A549 (cell line): ENCODE measurements at regions not wholly inside any gene's neighbourhood (a gene's known extent, or its start where the extent isn't known, plus 50 kb on each side); places are given as distances from the start of the nearest gene placed in this dataset.

ENCODE experiments used
- ATAC-seq, 2 experiments: fragments of 200-7000 bp in 1 of 2; fragments of >200 bp in 1 of 2; cut with Nextera tagmentation in 1 of 2; cut with Tn5 transposase in 1 of 2; 3 replicates each; pipeline versions ENCODE4 v1.8.0 to v1.9.1; 2018 to 2020; ENCODE audit warnings: mild to moderate bottlenecking in 1 of 2, moderate library complexity in 1 of 2
- CTCF ChIA-PET: fragments of 300-600 bp; sonication (Branson Sonifier 250); formaldehyde crosslinking; extraction: SDS; loops from one replicate; lab custom pipeline; 2021; ENCODE audit warnings: antibody characterized with exemption, inconsistent platforms; lab: Yijun Ruan, JAX
- POLR2A ChIA-PET: fragments of 350-600 bp; formaldehyde crosslinking; extraction: SDS; loops from one replicate; lab custom pipeline; 2021; ENCODE audit warnings: antibody characterized with exemption, inconsistent platforms; lab: Yijun Ruan, JAX
- DNase-seq, 2 experiments: peaks; one replicate each; pipeline versions ENCODE4 v3.0.0 to v3.0.0-alpha.2; 2011 to 2016; ENCODE audit warnings: low read depth in 1 of 2, low spot score in 1 of 2
- FAIRE-seq: peaks from 2 replicates; lab custom pipeline; 2011; peaks lifted over from hg19 to GRCh38; lab: Jason Lieb, UNC
- H3K27ac ChIP-seq, 2 experiments: fragments of >200 bp; sonication (Bioruptor Twin); formaldehyde crosslinking; 3 replicates each; pipeline ENCODE4 v1.5.1; 2016 to 2017
- H3K4me1 ChIP-seq: fragments of >200 bp; sonication (Bioruptor Twin); formaldehyde crosslinking; 3 replicates; pipeline ENCODE4 v1.6.1; 2016
- H3K4me2 ChIP-seq: fragments of >200 bp; sonication (Bioruptor Twin); formaldehyde crosslinking; 3 replicates; pipeline ENCODE4 v1.6.1; 2016
- H3K4me3 ChIP-seq: fragments of >200 bp; sonication (Bioruptor Twin); formaldehyde crosslinking; 3 replicates; pipeline ENCODE4 v1.5.1; 2016
- H3K9me3 ChIP-seq: fragments of >200 bp; sonication (Bioruptor Twin); formaldehyde crosslinking; 3 replicates; pipeline ENCODE4 v1.6.1; 2016
- BHLHE40 ChIP-seq: IDR thresholded peaks from 2 replicates; pipeline ENCODE4 v1.6.1; 2012; ENCODE audit warnings: low read depth, low read length, inconsistent platforms
- CTCF ChIP-seq: fragments of >200 bp; sonication (Bioruptor Twin); formaldehyde crosslinking; IDR thresholded peaks from 3 replicates; pipeline ENCODE4 v1.5.1; 2016
- ELK1 ChIP-seq: fragments of 150-350 bp; IDR thresholded peaks from 2 replicates; pipeline ENCODE4 v1.6.1; 2014; ENCODE audit warnings: low read depth, mild to moderate bottlenecking, low read length
- EP300 ChIP-seq, 2 experiments: fragments of >200 bp; sonication (Bioruptor Twin); formaldehyde crosslinking; IDR thresholded peaks; 2 replicates in 1 of 2; 3 replicates in 1 of 2; pipeline ENCODE4 v1.6.1; 2016 to 2017
- FOSB ChIP-seq: fragments of 250-450 bp; sonication (Bioruptor Pico); IDR thresholded peaks from 2 replicates; pipeline ENCODE4 v1.5.0; 2020; ENCODE audit warnings: mild to moderate bottlenecking, moderate library complexity
- FOXS1 ChIP-seq: fragments of 250-450 bp; sonication (Bioruptor Pico); IDR thresholded peaks from 2 replicates; pipeline ENCODE4 v1.5.0; 2020; ENCODE audit warnings: mild to moderate bottlenecking, moderate library complexity
- HDAC2 ChIP-seq: fragments of 200-600 bp; sonication (generic); IDR thresholded peaks from 2 replicates; pipeline ENCODE4 v1.6.1; 2016
- HOXB5 ChIP-seq: fragments of 250-450 bp; sonication (Bioruptor Pico); IDR thresholded peaks from 2 replicates; pipeline ENCODE4 v1.5.0; 2020; ENCODE audit warnings: mild to moderate bottlenecking, moderate library complexity
- KDM1A ChIP-seq: fragments of 200-600 bp; sonication (generic); IDR thresholded peaks from 2 replicates; pipeline ENCODE4 v1.6.1; 2016; ENCODE audit warnings: low read depth, mild to moderate bottlenecking
- KDM5A ChIP-seq: fragments of 200-600 bp; sonication (generic); IDR thresholded peaks from 2 replicates; pipeline ENCODE4 v1.6.1; 2016; ENCODE audit warnings: antibody characterized with exemption, mild to moderate bottlenecking
- MYC ChIP-seq: IDR thresholded peaks from 2 replicates; pipeline ENCODE4 v1.6.1; 2012; ENCODE audit warnings: mild to moderate bottlenecking, inconsistent platforms, low read length, improper control_type of control experiment, borderline replicate concordance
- NFE2L2 ChIP-seq: fragments of 150-350 bp; conservative IDR thresholded peaks from 2 replicates; pipeline ENCODE4 v1.6.1; 2014; ENCODE audit warnings: low read length
- NPAS2 ChIP-seq: fragments of 250-450 bp; sonication (Bioruptor Pico); IDR thresholded peaks from 2 replicates; pipeline ENCODE4 v1.8.0; 2022; ENCODE audit warnings: mild to moderate bottlenecking, moderate library complexity, borderline replicate concordance
- PHF8 ChIP-seq: fragments of 200-600 bp; sonication (generic); IDR thresholded peaks from 2 replicates; pipeline ENCODE4 v1.6.1; 2016; ENCODE audit warnings: low read depth, mild to moderate bottlenecking, antibody characterized with exemption, moderate library complexity, borderline replicate concordance
- RARB ChIP-seq: fragments of 250-450 bp; sonication (Bioruptor Pico); IDR thresholded peaks from 2 replicates; pipeline ENCODE4 v1.8.0; 2021; ENCODE audit warnings: mild to moderate bottlenecking, moderate library complexity
- RFX5 ChIP-seq: fragments of 450-650 bp; IDR thresholded peaks from 2 replicates; pipeline ENCODE4 v1.7.1; 2014; ENCODE audit warnings: antibody characterized with exemption, mild to moderate bottlenecking, moderate library complexity
- SMC3 ChIP-seq: fragments of >200 bp; sonication (Bioruptor Twin); formaldehyde crosslinking; IDR thresholded peaks from 3 replicates; pipeline ENCODE4 v1.6.1; 2018; ENCODE audit warnings: inconsistent platforms
- SREBF2 ChIP-seq: fragments of 450-650 bp; IDR thresholded peaks from 2 replicates; pipeline ENCODE4 v1.6.1; 2014; ENCODE audit warnings: mild to moderate bottlenecking, moderate library complexity
- TFCP2L1 ChIP-seq: fragments of 250-450 bp; sonication (Bioruptor Pico); IDR thresholded peaks from 2 replicates; pipeline ENCODE4 v1.5.0; 2021; ENCODE audit warnings: mild to moderate bottlenecking
- ZC3H11A ChIP-seq: fragments of 450-650 bp; IDR thresholded peaks from 2 replicates; pipeline ENCODE4 v1.6.1; 2014; ENCODE audit warnings: antibody characterized with exemption, mild to moderate bottlenecking
- ZFP36 ChIP-seq: fragments of 450-650 bp; IDR thresholded peaks from 2 replicates; pipeline ENCODE4 v1.6.1; 2014; ENCODE audit warnings: borderline replicate concordance; ENCODE audit not compliant: partially characterized antibody
- WGBS: methylation state at CpG from one replicate; pipeline ENCODE4 v1.1.6; 2017; ENCODE audit errors: missing lambda C conversion rate; 5-methylcytosine and 5-hydroxymethylcytosine counted together
- TF ChIP-seq, protein P1 (sequence below): IDR thresholded peaks from 2 replicates; pipeline ENCODE4 v1.6.1; 2012
- TF ChIP-seq, protein P2 (sequence below): fragments of 250-450 bp; sonication (Bioruptor Pico); IDR thresholded peaks from 2 replicates; pipeline ENCODE4 v1.5.0; 2021; ENCODE audit warnings: mild to moderate bottlenecking, moderate library complexity, borderline replicate concordance
- TF ChIP-seq, protein P3 (sequence below): fragments of 250-450 bp; sonication (Bioruptor Pico); IDR thresholded peaks from 2 replicates; pipeline ENCODE4 v1.5.0; 2020; ENCODE audit warnings: low read depth, mild to moderate bottlenecking, moderate library complexity
- TF ChIP-seq, protein P4 (sequence below): IDR thresholded peaks from 2 replicates; pipeline ENCODE4 v1.6.1; 2012; ENCODE audit warnings: low read depth, borderline replicate concordance

DNA sequence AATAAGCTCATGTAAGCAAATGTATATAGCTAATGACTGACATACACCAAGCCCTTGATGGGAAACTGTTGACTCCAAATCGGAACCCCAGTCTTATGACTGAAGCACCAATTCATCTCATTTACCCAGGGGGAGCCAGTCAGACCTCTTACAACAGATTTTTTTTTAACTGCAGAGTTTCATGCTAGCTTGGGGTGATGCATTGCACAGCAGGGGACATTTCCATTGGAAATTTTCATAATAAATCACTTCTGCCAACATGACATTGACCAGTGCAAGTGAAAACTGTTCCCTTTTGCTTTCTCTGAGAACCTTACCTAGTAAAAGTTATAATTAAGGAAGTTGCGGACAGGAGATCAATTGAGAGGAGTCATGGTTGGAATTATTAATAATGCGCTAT lies 137.0 kb upstream of the VWC2 start:
- FAIRE-seq (no peak), ATAC-seq (no peak), DNase-seq (no peak)
- H3K27ac ChIP-seq: no peak overlapping the region
- WGBS: 20% methylated on average over 3 of the region's 3 CpGs
- CTCF ChIA-PET: no interaction called here
- POLR2A ChIA-PET: no interaction called here
- H3K4me3 ChIP-seq: no peak overlapping the region
- no peak for TF ChIP-seq EP300 (IDR thresholded peaks at IDR 0.05)
- no peak for TF ChIP-seq KDM1A
- H3K4me2 ChIP-seq: no peak overlapping the region
- no peaks in the 10 kb centered on the region for H3K4me1 ChIP-seq
- H3K9me3 ChIP-seq: no peaks in the 10 kb centered on the region

- H3K4me1 ChIP-seq: no peaks in the 10 kb centered on the region
- FAIRE-seq (no peak), ATAC-seq (no peak), DNase-seq (no peak)
- no peak overlapping the region for H3K4me3 ChIP-seq
- ChIA-PET POLR2A (no interaction called here), CTCF (no interaction called here)
- no peak overlapping the region for H3K27ac ChIP-seq
- no peak overlapping the region for H3K4me2 ChIP-seq
- TF ChIP-seq TFCP2L1 (CRISPR knock-in tag) (no peak), ELK1 (no peak), NFE2L2 (no peak), CTCF (no peak), FOSB (CRISPR knock-in tag) (no peak), PHF8 (no peak), FOXS1 (no peak), ZFP36 (no peak), HOXB5 (CRISPR knock-in tag) (no peak), RARB (CRISPR knock-in tag) (no peak), KDM5A (no peak), MYC (no peak), BHLHE40 (no peak)
- TF ChIP-seq, protein P1, sequence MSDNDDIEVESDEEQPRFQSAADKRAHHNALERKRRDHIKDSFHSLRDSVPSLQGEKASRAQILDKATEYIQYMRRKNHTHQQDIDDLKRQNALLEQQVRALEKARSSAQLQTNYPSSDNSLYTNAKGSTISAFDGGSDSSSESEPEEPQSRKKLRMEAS: no peak
- TF ChIP-seq, protein P2, sequence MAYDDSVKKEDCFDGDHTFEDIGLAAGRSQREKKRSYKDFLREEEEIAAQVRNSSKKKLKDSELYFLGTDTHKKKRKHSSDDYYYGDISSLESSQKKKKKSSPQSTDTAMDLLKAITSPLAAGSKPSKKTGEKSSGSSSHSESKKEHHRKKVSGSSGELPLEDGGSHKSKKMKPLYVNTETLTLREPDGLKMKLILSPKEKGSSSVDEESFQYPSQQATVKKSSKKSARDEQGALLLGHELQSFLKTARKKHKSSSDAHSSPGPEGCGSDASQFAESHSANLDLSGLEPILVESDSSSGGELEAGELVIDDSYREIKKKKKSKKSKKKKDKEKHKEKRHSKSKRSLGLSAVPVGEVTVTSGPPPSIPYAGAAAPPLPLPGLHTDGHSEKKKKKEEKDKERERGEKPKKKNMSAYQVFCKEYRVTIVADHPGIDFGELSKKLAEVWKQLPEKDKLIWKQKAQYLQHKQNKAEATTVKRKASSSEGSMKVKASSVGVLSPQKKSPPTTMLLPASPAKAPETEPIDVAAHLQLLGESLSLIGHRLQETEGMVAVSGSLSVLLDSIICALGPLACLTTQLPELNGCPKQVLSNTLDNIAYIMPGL (CRISPR knock-in tag): no peak
- WGBS: 0% methylated on average over 3 of the region's 3 CpGs
- H3K9me3 ChIP-seq: no peaks in the 10 kb centered on the region
Measured at GRCh38 chr7:49638166-49638565, 135.3 kb upstream of the VWC2 start.

DNA sequence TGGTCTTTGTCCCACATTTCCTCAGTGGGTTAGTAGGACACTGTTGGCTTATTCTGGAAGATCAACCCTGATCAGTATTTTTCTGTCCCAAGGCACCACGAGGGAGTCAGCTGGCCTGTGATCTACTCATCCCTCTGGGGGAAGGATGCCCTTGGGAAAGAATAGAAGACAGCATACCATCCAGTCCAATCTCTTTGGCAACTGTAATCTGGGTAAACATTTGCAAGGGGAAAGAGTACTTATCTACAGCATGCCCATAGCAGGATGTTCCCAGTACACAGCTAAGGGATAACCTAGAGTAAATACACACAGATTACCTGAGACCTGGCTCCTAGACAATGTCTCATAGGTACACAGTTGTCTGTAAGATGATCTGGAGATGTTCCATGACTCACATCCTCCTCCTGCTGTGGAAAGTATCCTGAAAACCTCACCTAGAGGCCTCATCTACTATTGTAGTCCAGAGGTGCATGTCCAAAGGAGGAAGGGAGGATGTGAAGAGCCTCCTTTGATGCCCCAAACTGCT lies 134.3 kb upstream of the VWC2 start:
- no peak overlapping the region for H3K4me3 ChIP-seq
- TF ChIP-seq RFX5: no peak
- TF ChIP-seq, protein P3, sequence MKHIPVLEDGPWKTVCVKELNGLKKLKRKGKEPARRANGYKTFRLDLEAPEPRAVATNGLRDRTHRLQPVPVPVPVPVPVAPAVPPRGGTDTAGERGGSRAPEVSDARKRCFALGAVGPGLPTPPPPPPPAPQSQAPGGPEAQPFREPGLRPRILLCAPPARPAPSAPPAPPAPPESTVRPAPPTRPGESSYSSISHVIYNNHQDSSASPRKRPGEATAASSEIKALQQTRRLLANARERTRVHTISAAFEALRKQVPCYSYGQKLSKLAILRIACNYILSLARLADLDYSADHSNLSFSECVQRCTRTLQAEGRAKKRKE (CRISPR knock-in tag): no peak
- no peak for TF ChIP-seq ZC3H11A
- TF ChIP-seq, protein P4, sequence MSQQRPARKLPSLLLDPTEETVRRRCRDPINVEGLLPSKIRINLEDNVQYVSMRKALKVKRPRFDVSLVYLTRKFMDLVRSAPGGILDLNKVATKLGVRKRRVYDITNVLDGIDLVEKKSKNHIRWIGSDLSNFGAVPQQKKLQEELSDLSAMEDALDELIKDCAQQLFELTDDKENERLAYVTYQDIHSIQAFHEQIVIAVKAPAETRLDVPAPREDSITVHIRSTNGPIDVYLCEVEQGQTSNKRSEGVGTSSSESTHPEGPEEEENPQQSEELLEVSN: no peak
- no peak for TF ChIP-seq RARB (CRISPR knock-in tag)
- TF ChIP-seq NPAS2 (CRISPR knock-in tag): no peak
- no peak for TF ChIP-seq PHF8
- no peak for TF ChIP-seq SMC3
- TF ChIP-seq HDAC2: no peak
- no peak for TF ChIP-seq NFE2L2
- TF ChIP-seq SREBF2: no peak
- TF ChIP-seq, all 56 proteins: peak for 0
- ATAC-seq (no peak), DNase-seq (no peak), FAIRE-seq (no peak)
- H3K4me1 ChIP-seq: no peaks in the 10 kb centered on the region
- H3K9me3 ChIP-seq: no peaks in the 10 kb centered on the region
- no peak overlapping the region for H3K4me2 ChIP-seq
- CTCF ChIA-PET: no interaction called here
- 0% methylated on average over 1 of the region's 1 CpG for WGBS
- H3K27ac ChIP-seq: no peak overlapping the region
- POLR2A ChIA-PET: no interaction called here
